ENCODE measurements at regions not wholly inside any gene's neighbourhood (a gene's known extent, or its start where the extent isn't known, plus 50 kb on each side); places are given as distances from the start of the nearest gene placed in this dataset.

DNA sequence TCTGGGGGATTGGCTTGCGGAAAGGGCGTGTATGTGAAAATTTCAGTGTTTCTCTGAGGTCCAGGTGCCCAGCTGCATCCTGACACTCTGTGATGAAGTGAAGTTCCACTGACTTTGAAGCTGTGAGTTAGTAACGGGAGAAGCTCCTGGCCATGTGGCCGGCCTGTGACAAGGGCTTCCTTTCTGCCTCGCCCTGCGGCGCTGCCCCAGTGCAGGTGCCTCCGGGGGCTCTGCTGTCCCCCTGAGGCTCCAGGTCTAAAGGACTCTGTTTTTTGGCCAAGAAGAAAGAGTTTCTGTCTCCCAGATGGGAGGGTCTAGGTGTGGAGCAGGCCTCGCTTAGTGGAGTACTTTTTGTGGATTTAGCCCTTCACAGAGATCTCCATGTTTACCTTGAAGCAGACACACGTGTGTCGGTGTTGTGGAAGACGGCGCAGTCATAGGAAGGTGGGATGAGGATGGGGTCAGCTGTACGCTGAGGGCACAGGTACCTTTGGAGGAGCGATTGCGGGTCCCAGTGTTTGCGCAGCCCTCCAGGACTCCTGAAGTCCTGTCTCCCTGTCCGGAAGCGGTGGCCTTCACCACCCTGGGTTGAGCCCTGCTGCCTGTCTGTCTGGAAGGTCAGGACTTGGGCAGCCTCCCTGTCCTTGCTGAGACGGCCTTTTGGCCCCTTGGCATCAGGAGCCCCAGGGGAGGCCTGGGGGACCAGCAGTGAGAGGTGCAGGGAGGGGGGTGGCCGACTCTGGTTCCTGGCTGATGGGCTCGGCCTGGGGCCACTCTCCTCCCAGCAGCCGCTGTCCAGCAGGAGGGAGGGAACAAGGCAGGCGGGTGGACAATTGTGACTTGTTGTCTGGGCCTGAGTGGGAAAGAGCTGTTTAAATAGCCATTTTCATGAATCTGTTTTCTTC, 1249.3 kb downstream of the BRD1 start:
- peak; percentile 87 for DNase-seq (ENCODE audit: low spot score)

DNA sequence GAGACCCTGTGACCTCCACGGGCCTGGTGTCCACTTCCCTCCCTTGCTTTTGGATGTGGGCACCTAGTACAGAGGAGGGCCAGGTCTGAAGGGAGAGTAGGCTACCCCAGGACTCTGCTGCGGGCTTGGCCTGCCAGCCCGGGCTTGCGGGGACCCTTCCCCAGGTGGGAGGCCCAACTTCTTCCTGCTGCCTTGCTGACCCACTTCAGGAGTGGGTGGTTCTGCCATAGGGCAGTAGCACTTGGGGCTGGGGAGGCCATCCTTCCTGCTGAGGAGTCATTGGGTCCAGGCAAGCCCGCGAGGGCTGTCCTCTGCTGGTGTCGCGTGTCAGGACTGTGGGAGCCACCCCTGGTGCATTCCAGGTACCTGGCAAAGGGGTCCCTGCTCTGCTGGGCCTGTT, 1250.0 kb downstream of the BRD1 start:
- no peak for DNase-seq (ENCODE audit: low spot score)

DNA sequence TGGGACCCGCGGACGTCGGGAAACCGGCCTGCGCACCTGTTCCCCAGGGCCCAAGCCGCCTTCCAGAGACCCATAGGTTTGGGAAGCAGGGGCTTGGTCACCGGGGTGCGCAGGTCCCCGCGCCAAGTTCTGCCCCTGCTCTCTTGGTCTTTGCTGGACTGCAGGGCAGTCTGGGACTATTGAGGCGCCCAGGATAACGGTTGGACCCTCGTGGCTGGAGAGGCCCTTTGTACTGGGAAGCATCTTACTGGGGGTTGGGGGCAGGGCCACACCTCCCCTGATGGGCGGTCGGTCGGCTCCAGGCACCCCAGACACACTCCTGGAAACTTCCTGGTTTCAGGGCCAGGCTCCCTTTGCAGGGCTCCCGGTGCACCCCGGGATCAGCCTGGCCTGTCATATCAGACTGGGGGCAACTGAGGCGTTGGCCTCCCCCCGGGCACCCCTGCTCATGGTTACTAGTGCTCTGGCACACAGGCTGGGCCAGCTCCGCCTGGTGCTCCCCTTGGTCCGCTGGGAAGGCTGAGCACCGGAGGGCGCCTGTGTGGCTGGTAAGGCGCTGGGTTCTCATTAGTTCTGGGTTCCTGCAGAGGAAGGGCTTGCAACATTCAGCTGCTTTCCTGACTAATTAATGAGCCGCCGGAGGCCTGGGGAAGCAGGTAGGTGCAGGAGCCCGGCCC, 1250.5 kb downstream of the BRD1 start:
- peak; percentile 65 for DNase-seq (ENCODE audit: low spot score)

DNA sequence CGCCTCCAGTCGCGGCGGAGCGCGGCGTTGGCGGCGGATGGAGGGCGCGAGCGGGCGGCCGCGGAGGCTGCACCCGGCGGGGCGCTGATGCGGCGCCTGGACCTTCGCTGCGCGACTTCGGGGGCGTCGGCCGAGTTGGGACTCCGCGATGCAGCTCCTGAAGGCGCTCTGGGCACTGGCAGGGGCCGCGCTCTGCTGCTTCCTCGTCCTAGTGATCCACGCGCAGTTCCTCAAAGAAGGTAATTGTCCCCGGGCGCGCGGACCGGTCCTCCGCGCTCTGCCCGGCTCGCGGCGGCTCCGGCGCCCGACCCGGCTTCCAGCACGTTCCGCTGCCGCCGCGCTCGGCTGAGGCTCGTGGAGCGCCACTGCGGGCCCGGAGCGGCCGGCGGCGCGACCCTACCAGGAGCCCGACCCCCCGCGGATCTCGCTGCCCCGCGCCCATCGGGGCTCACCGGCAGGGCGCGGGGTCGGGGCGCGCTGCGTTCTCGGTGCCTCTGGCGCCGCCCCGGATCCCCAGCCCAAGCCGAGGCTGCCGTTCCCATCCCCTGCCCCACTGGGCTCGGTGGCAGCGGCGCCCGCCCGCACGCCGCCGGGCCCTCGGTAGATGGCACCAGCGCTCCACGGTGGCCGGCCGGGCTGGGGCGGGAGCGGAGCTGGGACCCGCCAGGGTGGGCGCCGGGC, 1251.2 kb downstream of the BRD1 start:
- DNase-seq (ENCODE audit: low spot score) = peak; percentile 61

DNA sequence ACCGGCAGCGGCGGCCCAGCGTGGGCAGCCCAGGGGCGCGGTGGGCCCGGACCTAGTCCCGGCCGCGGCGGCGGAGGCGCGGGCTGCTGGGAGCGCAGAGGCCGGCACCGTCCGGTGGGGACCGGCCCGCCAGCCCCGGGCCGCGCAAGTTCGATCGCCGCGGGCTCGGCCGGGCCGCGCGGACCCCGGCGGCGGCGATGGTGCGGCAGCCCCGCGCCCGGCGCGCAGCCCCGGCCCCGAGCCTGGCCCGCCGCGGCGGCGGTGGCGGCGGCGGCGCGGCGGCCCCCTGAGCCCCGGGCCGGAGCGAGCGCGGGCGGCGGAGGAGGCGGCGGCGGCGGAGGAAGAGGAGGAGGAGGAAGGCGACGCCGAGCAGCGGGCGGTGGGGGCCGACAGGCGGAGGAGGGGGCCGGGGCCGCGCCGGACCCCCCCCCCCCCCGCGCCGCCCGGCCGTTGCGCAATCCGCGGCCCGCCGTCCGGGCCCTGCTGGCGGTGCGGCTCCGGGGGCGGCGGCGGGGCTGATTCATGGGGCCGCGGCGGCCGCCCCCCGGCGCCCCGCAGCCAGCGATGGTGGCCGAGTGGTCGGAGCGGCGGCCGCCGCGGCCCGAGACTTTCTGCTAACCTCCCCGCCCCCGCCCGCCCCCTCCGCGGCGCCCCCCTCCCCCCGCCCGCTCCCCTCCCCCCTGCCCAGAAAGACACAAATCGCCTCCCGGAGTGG, 1251.9 kb downstream of the BRD1 start:
- DNase-seq (ENCODE audit: low spot score) = no peak

DNA sequence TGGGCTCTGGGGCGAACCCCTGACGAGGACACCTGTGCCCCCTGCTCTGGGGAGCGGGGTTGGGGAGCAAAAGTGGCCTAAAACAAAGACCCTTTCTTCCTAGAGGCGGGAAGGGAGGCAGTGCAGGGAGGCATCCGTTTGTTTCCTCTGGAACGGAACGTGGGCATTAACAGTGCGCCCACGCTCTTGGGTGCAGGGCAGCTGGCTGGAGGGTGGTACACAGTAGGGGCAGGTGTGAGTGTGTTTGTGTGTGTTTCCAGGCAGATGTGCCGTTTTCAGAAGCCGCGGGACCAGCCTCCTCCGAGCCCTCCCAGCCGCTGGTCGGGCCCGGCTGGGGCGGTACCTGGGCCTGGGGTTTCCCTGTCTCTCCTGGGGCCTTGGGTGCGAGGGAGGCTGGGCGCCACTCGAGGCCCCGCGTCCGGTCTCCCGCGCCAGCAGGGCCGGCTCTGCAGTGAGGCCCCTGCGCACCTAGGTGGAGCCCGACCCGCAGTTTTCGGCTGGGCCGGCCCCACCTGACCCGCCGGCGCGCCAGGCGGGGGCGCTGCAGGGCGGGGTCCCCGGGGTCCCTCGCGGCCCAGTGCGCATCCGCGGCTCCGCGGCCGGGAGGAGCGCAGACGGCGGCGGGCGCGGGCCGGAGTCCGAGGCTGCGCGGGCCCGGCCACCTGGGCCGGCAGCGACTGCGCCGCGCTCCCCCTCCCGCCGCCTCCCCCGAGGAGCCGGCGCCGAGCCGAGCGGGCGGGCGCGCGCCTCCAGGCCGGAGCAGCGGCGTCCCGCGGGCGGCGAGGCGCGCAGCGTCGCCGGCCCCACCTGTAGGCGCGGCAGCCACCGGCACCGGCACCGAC, 1252.7 kb downstream of the BRD1 start:
- peak; percentile 45 for DNase-seq (ENCODE audit: low spot score)

DNA sequence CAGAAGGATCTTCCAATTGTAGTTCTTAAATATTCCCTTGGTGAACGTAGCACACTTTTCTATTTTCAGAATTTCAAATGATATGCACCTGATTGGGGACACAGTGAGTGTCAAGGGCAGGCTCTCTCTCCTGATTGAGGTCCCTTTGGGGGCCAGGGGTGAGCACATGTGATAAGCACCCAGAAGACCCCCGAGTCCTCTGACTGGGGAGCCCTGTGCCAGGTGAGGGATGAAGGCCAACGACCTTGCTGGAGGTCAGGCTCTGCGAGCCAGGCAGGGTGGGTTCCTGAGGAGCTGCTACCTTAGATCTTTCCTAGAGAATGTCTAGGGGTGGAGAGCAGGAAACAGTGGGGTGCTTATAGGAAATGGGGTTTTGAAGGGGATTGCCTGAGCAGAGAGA, 1253.9 kb downstream of the BRD1 start:
- no peak for DNase-seq (ENCODE audit: low spot score)

DNA sequence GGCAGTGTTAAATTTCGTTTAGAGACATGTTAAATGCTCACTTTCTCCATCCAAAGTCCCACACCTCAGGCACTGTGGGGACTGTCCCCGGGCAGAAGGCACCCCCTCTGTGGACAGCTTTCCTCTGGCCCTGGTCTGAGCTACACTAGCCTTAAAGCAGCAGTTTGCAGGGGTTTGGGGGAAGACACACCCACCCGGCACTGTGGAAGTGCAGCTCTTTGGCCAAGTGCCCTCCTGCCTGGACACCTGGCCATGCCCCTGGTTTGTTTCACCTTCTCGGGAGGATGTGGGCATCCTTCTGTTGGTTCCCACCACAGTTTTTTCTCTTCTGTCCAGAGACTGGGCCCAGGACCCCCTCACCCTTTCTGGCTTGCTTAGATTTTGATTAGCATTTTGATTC, 1254.7 kb downstream of the BRD1 start:
- DNase-seq (ENCODE audit: low spot score) = no peak

DNA sequence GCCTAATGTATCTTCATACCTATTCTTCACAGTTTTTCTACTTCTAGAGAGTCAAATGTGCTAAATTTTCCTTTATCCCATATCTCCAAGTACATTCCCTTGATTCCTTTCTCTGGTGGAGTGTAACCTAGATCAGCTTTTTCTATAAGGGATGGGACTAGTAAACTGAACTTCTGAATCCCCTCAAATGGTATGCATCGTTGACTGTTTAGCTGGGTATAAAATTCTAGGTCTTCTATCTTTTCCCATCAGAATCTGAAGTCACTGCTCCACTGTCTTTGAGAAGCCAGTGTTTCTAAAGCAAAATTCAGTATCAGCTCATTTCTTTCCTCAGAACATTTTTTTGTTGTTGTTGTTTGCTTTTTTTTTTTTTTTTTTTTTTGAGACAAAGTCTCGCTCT, 1256.8 kb downstream of the BRD1 start:
- DNase-seq (ENCODE audit: low spot score) = no peak

DNA sequence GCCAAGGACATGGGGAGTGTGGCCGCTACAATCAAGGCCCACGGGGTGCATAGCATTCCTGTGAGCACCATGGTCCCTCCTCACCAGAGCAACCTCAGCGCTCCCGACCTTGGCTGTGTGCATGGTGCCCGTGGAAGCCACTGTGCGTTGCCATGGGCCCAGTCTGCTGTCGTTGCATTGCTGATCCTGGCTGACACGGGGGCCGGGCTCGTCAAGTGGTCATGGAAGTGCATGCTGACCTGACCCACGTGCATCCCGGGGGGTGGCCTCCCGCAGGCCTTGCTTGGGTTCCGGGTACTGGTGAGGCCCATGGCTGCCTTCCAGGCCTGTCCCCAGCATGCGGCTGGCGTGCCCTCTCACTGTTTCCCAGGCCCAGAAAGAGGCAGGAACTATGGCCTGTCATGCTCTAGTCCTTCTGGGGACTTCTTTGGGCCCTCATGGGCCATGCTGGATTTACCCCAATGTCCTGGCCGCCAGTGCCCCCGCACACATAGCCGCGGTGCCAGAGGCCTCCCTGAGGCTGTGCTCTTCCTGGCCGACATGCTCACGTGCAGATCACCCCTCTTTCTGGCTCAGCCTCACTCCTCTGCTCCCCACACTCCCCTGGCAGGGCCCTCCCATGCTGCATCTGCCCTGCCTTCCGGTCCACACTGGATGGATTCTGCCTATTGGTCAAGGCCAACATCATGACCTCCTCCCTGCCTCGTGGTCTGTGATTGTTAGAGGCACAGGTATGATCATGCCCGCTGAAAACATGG, 1258.0 kb downstream of the BRD1 start:
- no peak for DNase-seq (ENCODE audit: low spot score)

DNA sequence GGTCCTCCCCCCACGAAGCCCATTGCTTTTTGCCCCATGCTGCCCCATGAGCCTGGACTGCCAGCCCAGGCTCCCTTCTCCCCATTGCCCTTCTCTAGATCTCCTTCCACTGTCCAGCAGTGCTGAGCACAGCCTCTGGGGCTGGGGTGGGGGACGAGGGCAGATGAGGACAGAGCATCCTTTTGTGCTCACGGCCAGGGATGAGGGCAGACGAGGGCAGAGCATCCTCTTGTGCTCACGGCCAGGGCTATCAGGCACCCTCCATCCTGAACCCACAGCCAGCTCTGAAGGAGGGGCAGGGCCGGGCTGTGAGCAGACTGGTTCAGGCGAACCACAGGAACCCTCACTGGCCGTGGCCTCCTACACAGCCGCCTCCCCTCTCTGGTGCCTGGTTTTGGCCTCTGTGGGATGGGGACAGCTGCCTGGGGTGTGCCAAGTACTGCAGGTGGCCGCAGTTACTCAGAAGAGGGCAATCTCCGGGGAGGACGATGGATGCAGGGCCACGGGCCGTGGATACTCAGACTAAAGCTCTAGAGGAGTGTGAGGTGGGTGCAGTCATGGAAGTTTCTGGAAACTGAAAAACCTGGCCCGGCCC, 1258.8 kb downstream of the BRD1 start:
- DNase-seq (ENCODE audit: low spot score) = peak; percentile 89

DNA sequence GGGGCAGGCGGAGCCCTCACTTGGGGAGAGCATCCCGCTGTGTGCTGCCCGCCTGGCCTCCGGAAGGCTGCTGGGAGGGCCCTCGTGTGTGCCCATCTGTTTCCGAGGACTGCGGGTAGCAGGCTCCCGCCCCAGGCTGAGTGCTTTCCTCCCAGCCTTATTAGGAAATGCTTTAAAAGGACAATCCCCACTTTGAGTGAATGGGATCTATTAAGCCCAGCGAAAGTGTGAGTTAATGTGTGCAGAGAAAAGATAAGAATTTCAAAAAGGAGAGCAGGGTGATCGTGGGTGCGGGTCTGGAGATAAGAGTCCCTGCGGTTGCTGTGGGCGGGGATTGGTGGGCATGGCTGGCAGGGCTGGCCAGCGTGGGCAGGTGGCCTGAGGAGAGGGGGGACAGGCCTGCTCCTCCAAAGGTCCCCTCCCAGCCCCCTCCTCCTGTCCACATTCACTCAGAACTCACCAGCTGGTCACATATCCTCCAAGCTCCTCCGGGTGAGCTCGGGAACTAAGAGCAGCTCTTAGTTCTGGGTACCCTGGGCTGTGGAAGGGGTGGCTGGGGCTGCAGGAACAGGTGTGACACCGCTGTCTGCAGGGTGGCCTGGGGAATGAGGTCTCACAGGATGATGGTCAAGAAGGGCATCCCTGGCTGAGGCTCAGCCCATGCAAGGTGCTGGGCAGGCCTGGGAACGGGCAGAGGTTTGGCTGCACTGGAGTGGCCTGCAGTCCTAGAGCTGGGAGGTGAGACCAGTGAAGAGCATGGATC, 1260.3 kb downstream of the BRD1 start:
- DNase-seq (ENCODE audit: low spot score) = no peak

DNA sequence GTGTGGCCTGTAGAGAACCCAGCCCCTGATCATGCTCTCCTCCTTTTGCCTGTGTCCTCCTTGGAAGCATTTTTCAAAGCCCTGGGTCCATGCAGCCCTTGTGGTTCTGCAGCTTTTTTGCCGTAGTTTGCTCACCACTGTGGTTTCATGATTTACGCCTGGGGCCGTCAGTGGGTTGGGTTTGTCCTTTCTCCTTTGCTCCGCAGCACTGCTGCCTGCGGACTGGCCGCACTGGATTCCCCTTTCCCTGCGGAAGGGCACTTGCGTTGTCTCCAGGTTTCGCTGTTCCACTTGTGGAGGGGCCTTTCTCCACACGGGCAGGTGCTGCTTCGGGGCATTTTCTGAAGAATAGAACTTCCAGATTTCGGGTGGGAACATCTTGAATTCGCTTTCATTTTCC, 1260.9 kb downstream of the BRD1 start:
- no peak for DNase-seq (ENCODE audit: low spot score)

DNA sequence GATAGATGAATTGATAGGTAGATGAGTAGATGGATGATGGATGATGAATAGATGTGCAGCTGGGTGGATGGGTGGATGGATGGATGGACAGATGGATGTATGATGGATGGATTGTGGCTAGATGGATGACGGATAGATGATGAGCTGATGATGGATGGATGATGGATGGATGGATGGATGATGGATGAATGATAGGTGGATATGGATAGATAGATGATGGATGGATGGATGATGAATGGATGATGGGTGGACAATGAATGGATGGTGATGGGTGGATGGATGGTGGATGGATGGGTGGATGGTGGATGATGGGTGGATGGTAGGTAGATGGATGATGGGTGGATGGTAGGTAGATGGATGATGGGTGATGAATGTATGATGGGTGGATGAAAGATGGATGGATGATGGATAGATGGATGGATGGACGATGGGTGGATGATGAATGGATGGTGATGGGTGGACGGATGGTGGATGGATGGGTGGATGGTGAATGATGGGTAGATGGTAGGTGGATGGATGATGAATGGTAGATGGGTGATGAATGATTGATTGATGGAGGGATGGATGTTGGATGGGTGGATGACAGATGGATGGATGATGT, 1261.7 kb downstream of the BRD1 start:
- no peak for DNase-seq (ENCODE audit: low spot score)

DNA sequence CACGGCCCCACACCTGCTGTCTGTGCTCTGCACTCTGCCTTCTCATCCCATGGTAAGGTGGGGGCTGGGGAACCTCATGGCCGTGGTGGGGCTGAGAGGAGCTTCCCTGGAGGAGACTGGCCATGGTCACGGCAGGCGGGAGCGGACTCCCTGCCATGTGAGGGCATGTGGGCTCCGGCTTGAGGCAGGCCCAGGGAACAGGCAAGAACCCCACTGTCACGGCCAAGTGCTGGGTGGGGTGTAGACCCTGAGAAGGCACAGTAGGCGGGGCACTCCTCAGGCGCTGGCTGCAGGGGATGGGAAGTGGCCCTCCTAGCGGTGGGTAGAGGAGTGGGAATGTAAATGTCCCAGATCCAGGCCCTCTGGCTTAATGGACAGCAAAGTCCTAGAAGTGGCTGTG, 1262.7 kb downstream of the BRD1 start:
- DNase-seq (ENCODE audit: low spot score) = no peak

DNA sequence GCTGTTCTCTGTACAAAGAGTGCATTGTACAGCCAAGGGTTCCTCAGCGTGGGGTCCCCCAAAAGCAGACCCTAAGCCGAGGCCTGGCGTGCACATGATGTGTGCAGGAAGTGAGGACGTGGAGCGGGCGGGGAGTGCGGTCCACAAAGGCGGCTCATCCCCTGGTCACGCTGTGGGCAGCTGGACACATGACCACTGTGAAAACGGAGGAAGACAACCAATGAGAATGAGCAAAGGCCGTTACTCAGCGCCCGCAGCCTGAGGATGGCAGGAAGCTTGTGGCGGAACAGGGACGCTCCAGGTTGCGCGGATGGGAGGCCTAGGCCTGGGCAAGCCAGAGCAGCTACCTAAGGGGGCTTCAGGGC, 1263.7 kb downstream of the BRD1 start:
- DNase-seq (ENCODE audit: low spot score) = no peak

DNA sequence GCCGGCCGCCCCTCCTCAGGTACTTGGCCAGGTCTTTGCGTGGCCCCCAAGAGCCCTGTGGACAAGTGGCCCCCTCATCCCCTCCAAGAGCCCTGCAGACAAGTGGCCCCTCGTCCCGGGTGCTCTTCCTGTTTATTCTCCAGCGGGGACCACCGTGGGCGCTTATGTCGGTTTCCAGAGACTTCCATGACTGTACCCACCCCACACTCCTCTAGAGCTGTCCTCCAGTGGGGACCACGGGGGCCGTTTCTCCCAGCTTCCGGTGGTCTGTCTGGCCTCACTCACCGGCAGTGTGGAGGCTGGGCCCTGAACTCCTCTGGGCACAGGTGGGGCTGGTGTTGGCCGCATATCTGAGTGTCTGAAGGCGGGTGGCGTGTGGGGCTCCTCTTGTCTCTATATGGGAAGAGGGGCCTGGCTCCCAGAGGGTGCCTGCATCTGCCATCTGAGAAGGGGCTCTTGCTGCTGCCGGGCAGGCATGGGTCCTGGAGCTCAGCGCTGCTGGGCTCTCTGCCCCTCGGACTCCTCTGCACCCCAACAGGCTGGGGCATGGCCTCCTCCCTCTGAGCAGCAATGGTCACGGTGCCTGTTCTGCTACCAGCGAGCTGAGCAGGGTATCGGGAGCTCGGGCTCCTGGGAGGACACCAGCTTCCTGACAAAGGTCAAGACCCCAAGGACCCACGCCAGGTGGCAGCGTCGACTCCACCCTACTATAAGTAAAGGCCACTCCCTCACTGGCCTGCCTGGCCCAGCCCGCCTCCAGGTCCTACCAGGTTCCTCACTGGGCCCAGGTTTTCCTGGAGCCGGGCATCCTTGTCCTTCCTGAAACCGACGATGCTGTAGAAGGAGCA, 1264.3 kb downstream of the BRD1 start:
- DNase-seq (ENCODE audit: low spot score) = no peak

DNA sequence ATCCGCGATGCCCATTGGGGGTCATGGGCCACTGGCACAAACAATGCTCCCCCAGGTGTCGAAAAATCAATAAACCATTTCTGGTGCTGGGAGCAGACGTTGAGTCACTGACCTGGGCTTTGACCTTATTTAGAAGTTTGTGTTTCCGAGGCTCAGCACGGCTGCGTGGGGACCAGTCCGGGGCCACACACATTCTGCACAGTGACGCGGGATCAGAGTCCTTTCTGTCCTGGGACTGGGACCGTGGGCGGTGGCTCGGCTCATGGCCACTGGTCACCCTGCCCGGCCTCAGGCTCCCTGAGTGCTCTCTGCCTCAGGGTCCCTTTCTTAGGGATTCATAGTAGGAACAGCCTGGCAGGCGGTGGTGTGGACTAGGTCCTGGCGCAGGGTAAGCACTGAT, 1266.0 kb downstream of the BRD1 start:
- DNase-seq (ENCODE audit: low spot score) = no peak
